ENCODE measurements at regions not wholly inside any gene's neighbourhood (a gene's known extent, or its start where the extent isn't known, plus 50 kb on each side); places are given as distances from the start of the nearest gene placed in this dataset.

DNA sequence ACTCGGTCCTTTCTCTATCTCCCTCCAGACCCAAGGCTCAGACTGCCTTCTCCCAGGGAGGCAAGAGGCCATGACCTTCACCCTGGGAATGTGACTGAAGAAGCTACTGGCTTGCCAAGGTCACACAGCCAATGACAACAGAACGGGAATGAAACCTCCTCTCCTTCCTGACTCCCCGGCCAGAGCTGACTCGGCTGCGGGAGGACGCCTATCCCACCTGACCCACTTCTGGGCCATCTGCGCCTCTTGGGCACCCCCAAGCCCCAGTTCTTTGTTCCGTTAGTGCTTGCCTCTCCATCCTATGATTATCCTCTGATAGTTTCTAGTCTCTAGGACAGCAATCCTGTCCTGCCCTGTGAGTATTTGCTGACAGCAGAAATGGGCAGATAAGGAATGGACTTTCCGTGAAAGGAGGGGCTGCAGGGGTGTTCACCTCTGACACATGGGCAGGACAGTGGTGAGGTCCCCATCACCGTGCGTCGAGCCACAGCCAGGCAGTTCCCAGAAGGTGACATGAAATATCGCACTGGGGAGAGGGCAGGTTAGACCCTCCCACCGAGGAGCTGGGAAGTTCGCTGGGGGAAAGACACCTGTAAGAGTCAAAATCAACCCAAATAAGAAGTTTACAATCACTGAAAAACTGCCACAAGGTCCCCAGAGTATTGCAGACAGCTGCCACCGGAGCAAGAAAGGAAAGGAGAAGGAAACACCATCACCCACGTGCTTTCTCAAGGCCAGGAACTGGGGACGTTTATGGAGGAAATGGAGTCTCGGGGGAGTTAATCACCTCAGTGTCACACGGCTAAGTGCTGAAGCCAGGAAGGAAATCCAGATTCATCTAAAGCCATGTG lies 63.0 kb downstream of the INSIG1 start:
- H3K4me1 ChIP-seq (ENCODE audit: insufficient read depth, low read length), result peaks cover 42% of the 10 kb centered on the region
- H3K9me3 ChIP-seq (ENCODE audit: low read depth, low read length), result no peaks in the 10 kb centered on the region
- H3K4me3 ChIP-seq (ENCODE audit: low read length), result no peak overlapping the region
- no peaks in the 10 kb centered on the region for H3K27me3 ChIP-seq (ENCODE audit: insufficient read depth, low read length)

DNA sequence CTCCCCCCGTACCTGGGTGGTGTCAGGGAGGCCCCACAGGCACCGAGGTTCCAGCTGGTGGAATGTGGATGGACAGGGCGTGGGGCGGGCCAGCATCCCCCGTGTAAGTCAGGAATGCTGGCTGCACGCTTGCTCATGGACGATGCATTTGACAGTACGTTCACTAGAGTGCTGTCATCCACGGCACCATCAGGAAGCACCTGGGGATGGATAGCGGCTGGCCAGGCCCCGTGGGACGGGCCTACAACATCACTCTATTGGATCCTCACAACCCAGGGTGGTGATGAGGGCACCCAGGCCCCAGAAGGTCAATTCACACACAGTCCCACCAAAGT lies 63.6 kb downstream of the INSIG1 start:
- Histone ChIP-seq H3K4me1 (ENCODE audit: insufficient read depth, low read length) (peaks cover 39% of the 10 kb centered on the region), H3K9me3 (ENCODE audit: low read depth, low read length) (no peaks in the 10 kb centered on the region), H3K4me3 (ENCODE audit: low read length) (no peak overlapping the region), H3K27me3 (ENCODE audit: insufficient read depth, low read length) (no peaks in the 10 kb centered on the region)

DNA sequence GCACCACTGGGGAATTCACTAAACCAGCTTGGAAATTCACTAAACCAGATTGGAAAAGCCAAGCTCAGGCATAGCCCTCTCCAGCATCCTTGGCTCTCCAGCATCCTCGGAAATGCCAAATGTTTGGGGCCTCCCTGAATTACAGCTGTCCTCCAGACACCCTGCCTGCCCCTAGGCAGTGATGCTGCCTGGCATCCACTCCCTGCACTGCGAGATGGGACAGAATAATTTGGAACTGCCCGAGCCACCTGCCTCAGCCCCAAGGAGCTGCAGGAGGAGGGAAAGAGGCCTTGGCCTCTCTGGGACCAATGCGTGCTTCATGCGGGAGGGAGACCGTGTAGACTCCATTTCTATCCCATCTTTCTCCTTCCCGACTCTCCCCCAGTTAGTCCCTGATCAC lies 64.3 kb downstream of the INSIG1 start:
- Histone ChIP-seq H3K4me1 (ENCODE audit: insufficient read depth, low read length) (peaks cover 33% of the 10 kb centered on the region), H3K4me3 (ENCODE audit: low read length) (no peak overlapping the region), H3K27me3 (ENCODE audit: insufficient read depth, low read length) (no peaks in the 10 kb centered on the region), H3K9me3 (ENCODE audit: low read depth, low read length) (no peaks in the 10 kb centered on the region)

DNA sequence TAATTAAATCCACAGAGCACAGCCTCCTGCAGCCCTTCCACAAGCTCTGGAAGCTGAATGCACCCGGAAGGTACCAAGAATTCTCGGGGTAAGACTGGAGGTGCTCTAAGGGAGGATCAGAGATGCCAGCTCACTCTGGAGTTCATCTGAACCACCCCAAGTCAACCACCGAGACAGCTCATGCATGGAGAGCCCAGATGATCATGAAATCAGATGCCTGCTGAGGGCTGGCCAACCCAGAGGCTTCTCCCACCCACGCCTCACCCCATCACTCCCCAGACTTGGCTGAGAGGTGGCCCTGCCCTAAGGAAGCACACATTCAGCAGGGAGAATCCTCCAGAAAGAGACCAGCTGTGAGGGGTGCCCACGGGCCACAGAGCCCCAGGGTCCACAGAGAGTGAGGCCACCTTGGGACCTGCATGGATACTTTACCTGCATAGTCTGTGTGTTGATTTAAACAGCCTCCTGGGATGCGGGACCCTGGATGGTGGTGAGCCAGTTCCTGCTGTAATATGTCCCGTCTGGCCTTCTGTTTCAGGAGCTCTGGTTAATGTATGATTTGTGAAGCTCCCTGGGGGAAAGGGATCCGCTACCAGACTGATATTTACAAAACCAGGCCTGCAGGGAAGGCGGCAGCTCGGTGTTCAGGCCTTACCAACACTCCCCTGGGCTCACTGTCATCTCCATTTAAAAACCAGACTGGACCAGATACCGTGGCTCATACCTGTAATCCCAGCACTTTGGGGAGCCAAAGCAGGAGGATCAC lies 64.9 kb downstream of the INSIG1 start:
- no peaks in the 10 kb centered on the region for H3K27me3 ChIP-seq (ENCODE audit: insufficient read depth, low read length)
- H3K9me3 ChIP-seq (ENCODE audit: low read depth, low read length), result no peaks in the 10 kb centered on the region
- no peak overlapping the region for H3K4me3 ChIP-seq (ENCODE audit: low read length)
- peaks cover 27% of the 10 kb centered on the region for H3K4me1 ChIP-seq (ENCODE audit: insufficient read depth, low read length)

DNA sequence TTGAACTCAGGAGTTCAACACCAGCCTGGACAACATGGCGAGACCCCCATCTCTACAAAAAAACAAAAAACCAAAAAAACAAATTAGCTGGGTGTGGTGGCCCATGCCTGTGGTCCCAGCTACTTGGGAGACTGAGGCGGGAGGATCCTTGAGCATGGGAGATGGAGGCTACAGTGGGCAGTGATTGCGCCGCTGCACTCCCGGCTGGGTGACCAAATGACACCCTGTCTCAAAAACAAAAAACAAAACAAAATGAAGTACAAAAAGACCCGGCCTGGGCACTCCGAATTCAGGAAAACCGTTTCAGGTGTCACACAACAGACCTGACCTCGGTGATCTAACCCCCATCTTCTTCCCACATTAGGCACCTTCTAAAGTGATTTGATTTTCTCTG lies 65.5 kb downstream of the INSIG1 start:
- Histone ChIP-seq H3K4me1 (ENCODE audit: insufficient read depth, low read length) (peaks cover 21% of the 10 kb centered on the region), H3K4me3 (ENCODE audit: low read length) (no peak overlapping the region), H3K27me3 (ENCODE audit: insufficient read depth, low read length) (no peaks in the 10 kb centered on the region), H3K9me3 (ENCODE audit: low read depth, low read length) (no peaks in the 10 kb centered on the region)

DNA sequence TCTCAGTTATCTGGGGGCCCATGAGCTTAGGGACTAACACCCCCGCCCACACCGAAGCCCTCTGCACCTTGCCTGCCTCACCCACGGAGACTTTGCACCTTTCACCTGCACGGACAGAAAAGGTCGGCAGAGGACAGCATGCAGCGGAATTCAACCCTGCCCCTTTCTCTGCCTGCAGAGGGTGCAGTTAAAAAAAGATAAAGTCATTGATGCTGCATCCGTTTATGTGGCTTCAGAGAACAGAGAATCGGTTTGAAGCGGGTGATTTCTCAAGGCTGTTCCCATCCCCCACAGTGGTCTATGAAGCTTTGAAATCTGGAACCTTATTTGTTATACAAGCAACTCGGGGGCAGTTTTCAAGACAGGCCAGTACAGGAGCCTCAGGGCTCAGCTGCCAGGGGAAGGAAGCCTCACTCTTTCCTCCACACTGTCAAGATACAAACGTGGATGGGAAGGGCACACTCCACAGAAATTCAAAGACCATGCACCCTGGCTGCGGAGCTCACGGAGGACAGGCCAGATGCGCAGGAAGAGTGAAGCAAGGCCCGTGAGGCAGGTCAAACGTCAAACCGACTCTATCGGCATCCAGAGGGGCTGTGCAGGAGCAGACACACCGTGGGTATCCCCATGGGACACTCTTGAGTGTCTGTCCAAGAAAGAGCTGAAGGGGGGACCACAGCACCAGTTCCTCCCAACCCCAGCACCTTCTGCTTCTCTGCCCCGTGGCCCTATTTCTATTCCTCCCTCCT lies 66.3 kb downstream of the INSIG1 start:
- Histone ChIP-seq H3K4me1 (ENCODE audit: insufficient read depth, low read length) (peaks cover 17% of the 10 kb centered on the region), H3K27me3 (ENCODE audit: insufficient read depth, low read length) (no peaks in the 10 kb centered on the region), H3K9me3 (ENCODE audit: low read depth, low read length) (no peaks in the 10 kb centered on the region), H3K4me3 (ENCODE audit: low read length) (no peak overlapping the region)

DNA sequence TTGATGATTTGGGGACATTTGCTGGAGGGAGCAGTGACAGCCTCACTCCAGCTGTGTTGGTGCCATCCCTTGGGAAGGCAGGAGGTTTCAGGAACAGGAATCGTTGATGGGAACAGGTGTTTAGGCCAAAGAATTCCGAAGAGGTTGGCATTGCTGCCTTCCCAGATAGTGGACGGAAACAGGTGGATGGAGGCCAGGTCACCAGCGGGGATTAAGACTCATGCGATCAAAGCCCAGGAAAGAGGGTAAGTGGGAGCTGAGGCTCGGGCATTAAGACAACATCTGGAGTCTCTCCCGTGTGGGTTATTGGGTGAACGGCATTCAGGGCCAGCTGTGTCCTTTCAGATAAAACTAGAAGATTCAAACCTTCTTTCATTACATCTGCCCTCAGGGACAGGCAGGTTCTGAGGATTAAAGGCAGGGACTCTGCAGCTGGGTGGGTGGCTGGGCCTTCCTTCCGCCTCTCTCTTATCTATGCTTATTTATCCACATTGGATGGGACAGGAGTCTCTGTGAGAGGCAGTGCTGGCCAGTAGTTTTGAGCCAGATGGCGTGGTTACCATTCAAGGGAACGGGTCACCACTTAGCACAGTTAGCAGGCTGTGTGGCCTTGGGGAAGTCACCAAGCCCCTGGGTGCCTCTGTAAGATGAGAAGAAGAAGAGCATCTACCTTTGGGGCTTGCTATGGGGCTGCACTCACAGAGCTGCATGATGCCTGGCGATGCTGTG lies 67.6 kb downstream of the INSIG1 start:
- Histone ChIP-seq H3K4me1 (ENCODE audit: insufficient read depth, low read length) (peaks cover 11% of the 10 kb centered on the region), H3K27me3 (ENCODE audit: insufficient read depth, low read length) (no peaks in the 10 kb centered on the region), H3K9me3 (ENCODE audit: low read depth, low read length) (no peaks in the 10 kb centered on the region), H3K4me3 (ENCODE audit: low read length) (no peak overlapping the region)

DNA sequence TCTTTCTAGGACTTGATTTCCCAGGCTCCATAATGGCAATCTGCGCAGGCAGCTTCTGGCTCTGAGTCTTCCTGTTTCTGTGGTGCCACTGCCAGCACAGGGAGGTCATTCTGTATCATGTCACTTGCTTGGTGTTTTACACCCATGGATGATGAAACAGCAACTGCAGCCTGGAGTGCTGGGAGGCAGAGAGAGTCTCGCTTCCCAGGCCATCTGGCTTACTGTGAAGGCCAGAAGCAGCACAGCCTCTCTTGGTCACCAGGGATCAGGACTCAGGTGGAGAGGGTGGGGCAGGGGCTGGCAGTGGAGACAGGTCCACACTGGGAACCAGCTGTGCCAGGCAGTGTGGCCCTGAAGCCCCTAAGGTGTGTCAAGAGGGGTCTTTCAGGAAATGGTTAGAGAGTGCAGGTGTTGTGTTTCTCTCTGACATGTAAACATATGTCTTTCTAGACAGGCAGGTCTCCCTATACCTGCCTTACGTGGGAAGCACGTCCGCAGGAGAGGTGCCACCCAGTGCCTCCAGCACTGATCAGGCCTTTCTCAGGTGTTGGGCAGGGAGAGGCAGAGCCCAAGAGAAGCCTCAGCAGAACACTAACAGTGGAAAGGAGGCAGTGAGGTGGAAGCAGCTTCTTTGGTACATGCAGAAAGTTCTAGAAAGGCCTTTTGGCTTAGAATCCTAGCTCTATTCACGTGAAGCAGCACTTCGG lies 71.4 kb downstream of the INSIG1 start:
- Histone ChIP-seq H3K27me3 (ENCODE audit: insufficient read depth, low read length) (peaks cover 32% of the 10 kb centered on the region), H3K4me1 (ENCODE audit: insufficient read depth, low read length) (peaks cover 26% of the 10 kb centered on the region), H3K9me3 (ENCODE audit: low read depth, low read length) (no peaks in the 10 kb centered on the region), H3K4me3 (ENCODE audit: low read length) (no peak overlapping the region)

DNA sequence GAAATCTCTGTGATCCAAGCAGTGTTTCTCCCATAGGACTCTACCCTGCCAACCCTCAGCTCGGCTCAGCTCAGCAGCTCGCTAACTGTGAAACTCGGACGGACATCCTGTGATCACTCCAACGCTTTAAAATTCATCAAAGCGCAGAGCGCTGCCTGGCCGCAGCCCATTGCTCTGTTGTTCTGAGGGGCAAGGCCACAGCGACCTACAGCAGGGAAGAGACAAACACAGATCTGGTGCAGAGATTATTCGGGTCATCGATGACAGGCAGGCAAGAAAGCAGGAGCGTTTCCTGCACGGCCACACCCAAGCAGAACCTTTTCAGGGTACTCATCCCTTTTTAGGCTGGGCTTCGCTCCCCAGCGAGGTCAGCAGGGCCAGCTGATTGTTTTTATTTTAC lies 72.1 kb downstream of the INSIG1 start:
- Histone ChIP-seq H3K4me3 (ENCODE audit: low read length) (no peak overlapping the region), H3K9me3 (ENCODE audit: low read depth, low read length) (no peaks in the 10 kb centered on the region), H3K27me3 (ENCODE audit: insufficient read depth, low read length) (peaks cover 37% of the 10 kb centered on the region), H3K4me1 (ENCODE audit: insufficient read depth, low read length) (peaks cover 33% of the 10 kb centered on the region)

DNA sequence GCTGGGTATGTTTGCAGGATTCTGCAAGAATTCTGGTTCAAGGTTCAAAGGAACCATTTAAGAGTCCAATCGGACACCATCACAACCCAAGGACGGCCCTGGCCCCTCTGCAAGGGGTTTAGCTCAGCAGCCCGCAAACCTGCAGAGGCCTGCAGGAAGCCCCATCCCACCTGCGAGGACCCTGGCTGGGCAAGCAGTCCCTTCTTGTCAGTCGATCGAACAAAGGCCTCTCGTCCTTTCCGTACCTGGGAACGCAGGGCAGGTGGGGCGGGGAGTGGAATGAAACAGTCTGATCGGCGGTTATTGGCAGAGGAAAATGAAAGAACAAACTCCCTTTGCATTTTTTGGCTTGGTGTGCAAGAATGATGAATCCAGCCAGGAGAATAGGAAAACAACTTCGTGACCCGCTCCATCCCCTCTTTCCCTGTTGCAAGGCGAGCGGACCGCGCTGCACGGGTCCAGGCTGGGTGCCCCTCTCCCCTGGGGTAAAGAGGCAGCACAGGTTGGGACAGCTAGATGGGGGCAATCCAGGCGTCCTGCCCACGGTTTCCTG lies 73.7 kb downstream of the INSIG1 start:
- Histone ChIP-seq H3K9me3 (ENCODE audit: low read depth, low read length) (no peaks in the 10 kb centered on the region), H3K4me1 (ENCODE audit: insufficient read depth, low read length) (peaks cover 45% of the 10 kb centered on the region), H3K4me3 (ENCODE audit: low read length) (no peak overlapping the region), H3K27me3 (ENCODE audit: insufficient read depth, low read length) (peaks cover 53% of the 10 kb centered on the region)

DNA sequence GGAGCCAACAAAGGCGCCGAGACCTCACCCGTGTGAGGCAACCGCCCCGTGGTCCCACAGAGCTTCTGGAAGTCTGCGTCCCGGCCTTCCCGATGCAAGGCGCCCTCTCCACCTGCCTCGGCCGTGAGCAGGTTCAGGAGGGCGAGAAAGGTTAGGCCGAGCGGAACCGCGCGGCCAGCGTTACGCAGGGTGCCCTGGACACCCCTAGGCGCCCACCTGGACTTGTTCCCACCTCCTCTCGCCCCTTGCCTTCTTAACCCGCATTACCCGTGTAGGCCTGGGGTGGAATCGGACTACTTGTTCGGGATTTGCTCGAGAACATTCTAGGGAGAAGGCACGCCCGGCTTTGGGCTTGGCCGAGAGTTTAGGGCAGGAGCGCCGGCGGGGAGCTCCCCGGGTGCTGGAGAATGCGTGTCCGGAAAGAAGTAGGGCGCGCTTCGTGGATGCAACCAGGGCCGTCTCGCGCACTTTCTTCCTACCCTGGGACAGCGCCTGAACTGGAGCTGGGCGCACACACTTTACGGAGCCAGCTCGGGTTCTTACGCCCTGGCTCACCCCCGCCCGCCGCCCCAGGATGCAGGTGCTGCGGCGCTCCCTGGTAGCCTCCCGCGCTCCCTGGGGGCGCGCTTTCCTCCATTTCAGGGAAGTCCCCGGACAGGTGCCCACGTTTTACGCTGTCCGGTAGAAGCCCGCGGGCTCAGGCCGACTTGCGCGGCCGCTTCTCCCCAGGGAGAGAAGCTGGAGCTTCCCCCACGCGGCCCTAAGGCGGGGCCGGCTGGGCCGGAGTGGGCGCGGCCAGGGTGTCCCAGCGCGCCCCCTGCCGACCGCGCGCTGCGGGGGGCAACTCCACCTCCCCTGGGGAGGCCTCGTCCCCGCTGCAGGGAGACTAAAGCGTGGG lies 74.5 kb downstream of the INSIG1 start:
- no peak overlapping the region for H3K4me3 ChIP-seq (ENCODE audit: low read length)
- H3K27me3 ChIP-seq (ENCODE audit: insufficient read depth, low read length), result peaks cover 61% of the 10 kb centered on the region
- H3K9me3 ChIP-seq (ENCODE audit: low read depth, low read length), result no peaks in the 10 kb centered on the region
- H3K4me1 ChIP-seq (ENCODE audit: insufficient read depth, low read length), result peaks cover 45% of the 10 kb centered on the region

DNA sequence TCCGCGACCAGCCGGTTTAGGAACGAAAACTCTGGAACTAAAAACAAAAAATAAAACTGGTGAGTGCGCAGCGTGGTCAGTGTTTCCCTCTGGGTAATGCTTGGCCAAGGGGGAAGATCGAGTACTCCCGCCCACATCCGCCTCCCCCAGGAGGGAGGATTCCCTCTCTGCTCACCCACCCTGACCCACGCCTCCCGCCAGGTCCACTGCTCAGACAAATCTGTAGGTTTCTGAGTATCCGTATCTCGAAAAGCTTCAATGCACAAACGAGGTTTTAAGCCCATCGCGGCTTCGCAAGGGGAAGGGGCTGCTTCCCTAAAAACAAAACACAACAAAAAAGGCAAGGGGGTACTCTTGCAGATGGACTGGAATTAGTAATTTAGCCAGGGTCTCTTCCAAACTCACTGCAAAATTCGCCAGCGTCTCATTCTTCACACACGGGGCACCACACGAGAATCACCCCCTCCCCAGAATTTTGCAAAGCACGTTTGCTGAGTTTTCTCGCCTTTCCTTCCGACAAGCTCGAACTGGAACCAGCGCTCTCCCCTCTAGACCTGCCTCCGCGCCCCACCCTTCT lies 75.2 kb downstream of the INSIG1 start:
- H3K4me1 ChIP-seq (ENCODE audit: insufficient read depth, low read length), result peaks cover 51% of the 10 kb centered on the region
- no peaks in the 10 kb centered on the region for H3K9me3 ChIP-seq (ENCODE audit: low read depth, low read length)
- H3K27me3 ChIP-seq (ENCODE audit: insufficient read depth, low read length), result peaks cover 68% of the 10 kb centered on the region
- no peak overlapping the region for H3K4me3 ChIP-seq (ENCODE audit: low read length)
